Psoas muscle (tissue), 7 donors: ENCODE measurements at regions not wholly inside any gene's neighbourhood (a gene's known extent, or its start where the extent isn't known, plus 50 kb on each side); places are given as distances from the start of the nearest gene placed in this dataset.

Experiments
- ATAC-seq, 4 donors: fragments of 200-7000 bp; cut with Tn5 transposase; one replicate each; pipeline ENCODE4 v1.9.1; 2020; ENCODE audit warnings: moderate library complexity in 3 of 4, mild to moderate bottlenecking in 2 of 4
- DNase-seq, 2 donors: peaks; one replicate each; pipeline ENCODE4 v3.0.0-alpha.2; 2020
- H3K27ac ChIP-seq: fragments of 200-600 bp; one replicate; pipeline ENCODE4 v1.8.0; 2022
- H3K27me3 ChIP-seq, 3 donors: fragments of 200-600 bp in 1 of 3; one replicate each; pipeline versions ENCODE4 v1.6.1 to v1.8.0; 2013 to 2022; ENCODE audit warnings: low read length in 2 of 3, mild to moderate bottlenecking in 2 of 3, moderate library complexity in 1 of 3; ENCODE audit not compliant: insufficient read depth in 3 of 3
- H3K36me3 ChIP-seq, 2 donors: fragments of 200-600 bp in 1 of 2; one replicate each; pipeline versions ENCODE4 v1.6.1 to v1.8.0; 2013 to 2022; ENCODE audit warnings: low read depth in 1 of 2, mild to moderate bottlenecking in 1 of 2, moderate library complexity in 1 of 2; ENCODE audit not compliant: insufficient read depth in 1 of 2
- H3K4me1 ChIP-seq: fragments of 200-600 bp; one replicate; pipeline ENCODE4 v1.8.0; 2022
- H3K4me3 ChIP-seq: fragments of 200-600 bp; one replicate; pipeline ENCODE4 v1.8.0; 2022; ENCODE audit warnings: mild to moderate bottlenecking
- H3K9me3 ChIP-seq: fragments of 200-600 bp; one replicate; pipeline ENCODE4 v1.8.0; 2022
- WGBS, 3 donors: extraction: QIAGEN DNeasy Blood & Tissue Kit; methylation state at CpG; one replicate each; pipeline versions ENCODE4 v1.1.6 to v1.1.7; 2013; 5-methylcytosine and 5-hydroxymethylcytosine counted together
- intact Hi-C, 2 donors: fragments of 100-400 bp; cut with DNase I; formaldehyde crosslinking; loops; one replicate each; pipeline versions ENCODE4 v1.11.0 to v1.14.2; 2022
- TF ChIP-seq, protein P1 (sequence below): fragments of 200-600 bp; IDR thresholded peaks from one replicate; pipeline ENCODE4 v1.8.0; 2022; ENCODE audit warnings: antibody characterized with exemption
- donor health status: healthy with polysubstance abuse.
- donor health status: DM: no; HTN: no; CAD: no; lungs with moderate emphysema.
- donor health status: Bipolar disorder and iron deficiency.
- donor health status: healthy.
- donor health status: DM: yes; HTN: yes; CAD: no.
- donor health status: DM: no; HTN: no; CAD: no.
- donor health status: DM: yes; HTN: yes; CAD: no.

DNA sequence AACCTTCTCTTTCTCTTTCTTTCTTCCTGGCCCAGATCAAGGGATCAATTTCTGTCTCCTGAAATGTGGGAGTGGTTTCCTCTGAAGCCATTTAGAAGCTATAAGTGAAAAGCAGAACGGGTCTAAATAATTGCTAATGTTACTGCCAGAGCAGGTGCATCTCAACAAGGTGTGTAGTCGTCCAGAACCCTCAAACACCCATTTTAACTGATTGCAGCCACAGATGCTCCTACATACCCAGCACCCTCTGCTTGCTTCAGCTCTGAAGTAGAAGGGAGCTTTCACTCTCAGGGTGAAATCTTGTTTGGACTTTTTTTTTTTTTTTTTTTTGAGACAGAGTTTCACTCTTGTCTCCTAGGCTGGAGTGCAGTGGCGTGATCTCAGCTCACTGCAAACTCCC, 592.1 kb upstream of the ARID1B start:
- 58 to 67% (median 65%) methylated on average over 3 of the region's 3 CpGs for WGBS, 3 donors
- H3K4me3 ChIP-seq: no peak overlapping the region
- H3K9me3 ChIP-seq: peaks cover 2% of the 10 kb centered on the region
- H3K27me3 ChIP-seq: peaks cover 0 to 1% (median 0%) of the 10 kb centered on the region in 3 donors
- H3K4me1 ChIP-seq: no peaks in the 10 kb centered on the region
- ATAC-seq (no peak), DNase-seq (no peak)
- TF ChIP-seq, protein P1, sequence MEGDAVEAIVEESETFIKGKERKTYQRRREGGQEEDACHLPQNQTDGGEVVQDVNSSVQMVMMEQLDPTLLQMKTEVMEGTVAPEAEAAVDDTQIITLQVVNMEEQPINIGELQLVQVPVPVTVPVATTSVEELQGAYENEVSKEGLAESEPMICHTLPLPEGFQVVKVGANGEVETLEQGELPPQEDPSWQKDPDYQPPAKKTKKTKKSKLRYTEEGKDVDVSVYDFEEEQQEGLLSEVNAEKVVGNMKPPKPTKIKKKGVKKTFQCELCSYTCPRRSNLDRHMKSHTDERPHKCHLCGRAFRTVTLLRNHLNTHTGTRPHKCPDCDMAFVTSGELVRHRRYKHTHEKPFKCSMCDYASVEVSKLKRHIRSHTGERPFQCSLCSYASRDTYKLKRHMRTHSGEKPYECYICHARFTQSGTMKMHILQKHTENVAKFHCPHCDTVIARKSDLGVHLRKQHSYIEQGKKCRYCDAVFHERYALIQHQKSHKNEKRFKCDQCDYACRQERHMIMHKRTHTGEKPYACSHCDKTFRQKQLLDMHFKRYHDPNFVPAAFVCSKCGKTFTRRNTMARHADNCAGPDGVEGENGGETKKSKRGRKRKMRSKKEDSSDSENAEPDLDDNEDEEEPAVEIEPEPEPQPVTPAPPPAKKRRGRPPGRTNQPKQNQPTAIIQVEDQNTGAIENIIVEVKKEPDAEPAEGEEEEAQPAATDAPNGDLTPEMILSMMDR: no peak
- no peaks in the 10 kb centered on the region for H3K36me3 ChIP-seq
- H3K27ac ChIP-seq: no peak overlapping the region
- intact Hi-C loops: no loop called here

DNA sequence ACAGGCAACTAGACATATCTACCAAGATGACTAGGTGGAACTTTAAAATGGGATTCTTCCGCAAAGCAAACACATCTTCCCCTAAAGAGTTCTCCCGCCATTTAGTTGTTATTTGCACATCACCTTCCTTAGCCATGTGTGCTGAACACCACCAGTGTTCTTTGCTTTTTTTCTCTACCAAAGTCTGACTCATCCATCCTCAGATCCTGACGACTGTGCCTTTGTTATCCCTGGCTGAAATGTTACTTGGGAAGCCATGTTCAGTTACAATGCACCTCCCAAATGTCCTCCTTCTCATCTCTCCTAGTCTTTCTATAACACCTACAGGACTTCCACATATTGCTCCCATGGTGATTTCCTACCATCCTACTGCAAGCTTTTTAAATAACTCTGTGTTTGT, 593.5 kb upstream of the ARID1B start:
- WGBS, 3 donors: 56 to 79% (median 73%) methylated on average over 3 of the region's 3 CpGs
- no peak overlapping the region for H3K27ac ChIP-seq
- peaks cover 2% of the 10 kb centered on the region for H3K9me3 ChIP-seq
- no peaks in the 10 kb centered on the region for H3K36me3 ChIP-seq
- H3K27me3 ChIP-seq: peaks cover 0 to 1% (median 0%) of the 10 kb centered on the region in 3 donors
- DNase-seq (no peak), ATAC-seq (no peak)
- no peaks in the 10 kb centered on the region for H3K4me1 ChIP-seq
- intact Hi-C loops: no loop called here
- TF ChIP-seq, protein P1: no peak
- no peak overlapping the region for H3K4me3 ChIP-seq

DNA sequence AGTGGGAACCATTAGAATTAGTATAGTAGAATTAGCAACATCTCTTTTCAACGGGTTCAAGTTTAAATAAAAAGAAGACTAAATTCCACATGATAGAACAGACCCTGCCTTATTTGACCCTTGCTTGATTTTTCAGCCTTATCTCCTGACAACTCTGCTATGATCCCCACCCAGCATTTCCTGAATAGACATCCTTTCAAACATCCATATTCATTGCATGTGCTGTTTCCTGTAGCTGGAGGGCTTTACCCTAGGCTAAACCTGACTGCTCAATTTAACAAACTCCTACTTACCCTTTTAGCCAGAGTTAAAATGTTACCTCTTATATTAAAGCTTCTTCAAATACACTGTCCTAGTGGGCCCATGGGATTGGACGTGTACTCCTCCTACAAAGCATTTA, 594.8 kb upstream of the ARID1B start:
- Histone ChIP-seq H3K27ac (no peak overlapping the region), H3K9me3 (peaks cover 2% of the 10 kb centered on the region), H3K27me3 (peaks cover 0 to 1% (median 0%) of the 10 kb centered on the region in 3 donors), H3K4me3 (no peak overlapping the region), H3K36me3 (no peaks in the 10 kb centered on the region), H3K4me1 (no peaks in the 10 kb centered on the region)
- TF ChIP-seq, protein P1: no peak
- WGBS, 3 donors: 62 to 69% (median 65%) methylated on average over 2 of the region's 2 CpGs
- intact Hi-C loops: no loop called here
- DNase-seq (no peak), ATAC-seq (no peak)

DNA sequence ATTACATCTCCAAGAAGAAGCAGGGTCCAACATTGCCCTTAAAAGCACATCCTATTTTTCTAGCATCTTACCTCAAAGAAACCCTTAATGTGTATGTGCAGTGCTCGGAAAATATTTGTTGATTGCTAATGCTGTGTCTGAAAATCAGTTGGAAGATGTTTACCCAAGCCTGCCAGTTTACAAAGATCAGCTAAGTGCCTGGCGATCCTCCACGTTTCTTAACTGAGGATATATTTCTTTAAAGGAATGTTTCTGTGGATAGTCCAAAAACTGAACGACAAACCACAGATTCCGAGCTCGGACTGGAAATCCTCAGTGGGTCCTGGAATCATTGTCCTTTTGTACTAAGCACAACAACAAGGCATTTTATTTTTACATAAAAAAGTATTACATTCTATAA, 595.7 kb upstream of the ARID1B start:
- TF ChIP-seq, protein P1: no peak
- WGBS, 3 donors: 84 to 88% (median 87%) methylated on average over 6 of the region's 6 CpGs
- Histone ChIP-seq H3K27me3 (peaks cover 0 to 1% (median 0%) of the 10 kb centered on the region in 3 donors), H3K4me1 (no peaks in the 10 kb centered on the region), H3K36me3 (no peaks in the 10 kb centered on the region), H3K27ac (no peak overlapping the region), H3K9me3 (peaks cover 2% of the 10 kb centered on the region), H3K4me3 (no peak overlapping the region)
- DNase-seq (no peak), ATAC-seq (no peak)
- intact Hi-C loops: no loop called here

DNA sequence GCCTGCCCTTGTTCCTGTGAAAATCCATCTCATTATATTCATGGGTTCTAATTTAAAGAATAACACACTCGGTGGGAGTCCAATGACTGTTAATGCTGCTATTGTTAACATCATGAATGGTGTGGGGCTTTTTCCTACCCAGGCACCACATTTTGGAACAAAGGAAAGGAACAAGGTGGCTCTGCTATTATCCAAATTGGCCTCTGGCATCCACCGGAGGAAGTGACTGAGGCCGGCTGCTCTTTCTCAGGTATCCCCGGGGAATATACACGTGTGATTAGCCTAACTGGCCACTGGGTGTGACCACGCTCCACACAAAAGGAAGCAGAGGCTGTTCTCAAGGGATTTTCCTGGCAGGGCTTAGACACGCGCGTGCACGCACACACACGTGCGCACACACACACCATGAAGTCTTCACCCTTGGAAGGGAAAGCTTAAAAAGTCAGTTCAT, 601.2 kb upstream of the ARID1B start:
- Histone ChIP-seq H3K4me3 (peak overlapping the region; percentile 45), H3K4me1 (no peaks in the 10 kb centered on the region)
- intact Hi-C loops: no loop called here

More for the DNA sequence above, 601.2 kb upstream of the ARID1B start:
- Histone ChIP-seq H3K27me3 (no peaks in the 10 kb centered on the region), H3K9me3 (no peaks in the 10 kb centered on the region), H3K36me3 (no peaks in the 10 kb centered on the region), H3K27ac (peak overlapping the region; percentile 61)
- TF ChIP-seq, protein P1: no peak
- DNase-seq: peak; percentile 39 to 61
- WGBS, 3 donors: 37 to 45% (median 40%) methylated on average over 12 of the region's 12 CpGs
- peak; percentile 37 to 51 (median 44) for ATAC-seq
